ENCODE measurements at regions not wholly inside any gene's neighbourhood (a gene's known extent, or its start where the extent isn't known, plus 50 kb on each side); places are given as distances from the start of the nearest gene placed in this dataset.
A peak's percentile ranks its signal among the peaks of the same experiment; 100 is the strongest.
"Not testable (repeated sequence)": the region's sequence is repeated elsewhere in the genome, so short reads cannot be mapped to it uniquely, and the experiment has no call there.

DNA sequence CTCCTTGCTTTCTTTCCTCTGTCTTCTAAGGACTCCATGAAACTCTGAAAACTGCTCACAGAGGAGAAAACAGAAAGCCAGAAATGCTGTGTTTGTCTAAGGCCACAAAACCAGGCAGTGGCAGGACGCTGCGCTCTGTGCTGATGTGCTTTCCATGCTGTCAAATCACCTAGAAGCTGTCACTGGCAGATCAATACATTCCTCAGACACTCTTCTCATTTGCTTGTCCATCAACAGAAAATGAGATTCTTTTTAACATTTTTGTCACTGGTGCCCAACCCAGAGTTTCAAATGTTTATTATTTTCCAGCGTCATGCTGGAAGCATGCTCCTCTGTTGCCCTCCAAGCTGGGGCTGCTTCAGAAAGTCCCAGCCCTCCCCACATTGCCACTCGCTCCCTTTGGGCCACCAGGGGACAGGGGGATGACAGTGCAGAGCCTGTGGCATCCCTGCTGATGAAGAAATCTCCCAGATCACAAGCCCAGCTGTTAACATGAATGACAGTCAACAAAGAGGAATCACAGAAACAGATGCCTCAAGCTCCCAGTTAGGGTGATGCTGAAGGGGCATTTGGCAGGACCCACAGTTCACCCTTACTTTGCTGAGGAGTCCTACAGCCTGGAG, 117.5 kb upstream of the MEIS1 start:
- DNase-seq (ENCODE audit: low spot score) = no peak

DNA sequence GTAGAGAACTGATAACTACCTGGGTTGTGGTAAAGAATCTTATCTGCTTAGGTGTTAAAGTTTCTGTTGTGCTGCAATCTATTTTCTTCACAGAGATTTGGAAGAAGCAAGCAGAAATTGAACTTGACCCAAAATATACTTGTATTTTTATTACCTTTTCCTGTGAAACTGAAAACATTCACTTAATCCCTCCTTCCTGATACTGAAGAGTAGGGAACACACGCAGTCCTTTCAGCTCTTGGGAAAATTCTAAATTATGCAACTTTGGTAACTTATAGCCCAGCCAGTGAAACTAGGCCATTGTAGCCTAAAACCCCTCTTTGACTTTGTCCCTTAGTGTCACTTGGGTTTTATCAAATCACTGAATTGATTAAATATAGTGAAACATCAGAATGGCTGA, 128.4 kb upstream of the MEIS1 start:
- no peak for DNase-seq (ENCODE audit: low spot score)

DNA sequence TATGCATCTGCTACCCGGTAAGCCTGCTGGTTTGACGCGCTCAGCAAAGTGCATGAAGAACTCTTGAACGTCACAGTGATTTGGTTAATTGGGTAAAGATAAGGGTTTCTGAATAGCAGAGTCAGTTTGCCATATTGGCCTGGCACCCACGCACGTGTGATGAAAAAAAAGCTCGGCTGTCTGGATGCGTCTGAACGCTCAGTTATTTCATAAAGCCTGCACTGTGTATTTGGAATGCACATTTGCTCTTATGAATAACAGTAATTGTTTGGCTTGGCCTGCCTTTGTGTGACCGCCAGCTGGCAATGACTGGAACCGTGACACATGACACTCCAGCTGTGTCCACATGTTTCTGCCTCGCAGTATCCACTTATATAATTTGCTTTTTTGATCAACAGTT, 129.2 kb upstream of the MEIS1 start:
- DNase-seq (ENCODE audit: low spot score) = peak; percentile 88

DNA sequence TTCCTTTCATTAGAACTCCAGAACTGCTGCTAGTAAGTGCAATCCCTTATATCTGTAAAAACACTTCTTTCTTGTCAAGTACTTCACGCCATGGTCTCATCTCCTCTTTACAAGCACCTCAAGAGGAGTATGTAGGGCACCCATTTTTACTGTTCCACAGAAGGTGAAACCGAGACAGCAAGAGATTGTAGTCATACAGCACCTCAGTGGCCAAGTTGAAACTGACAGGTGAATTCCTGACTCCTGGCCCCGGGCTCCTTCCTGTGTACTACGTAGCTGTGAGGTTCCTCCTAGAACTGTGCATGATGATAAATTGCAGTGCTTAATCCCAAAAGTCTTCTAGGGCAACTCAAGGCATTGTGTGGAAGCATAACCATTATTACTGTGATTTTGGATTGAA, 131.5 kb upstream of the MEIS1 start:
- DNase-seq (ENCODE audit: low spot score) = no peak

DNA sequence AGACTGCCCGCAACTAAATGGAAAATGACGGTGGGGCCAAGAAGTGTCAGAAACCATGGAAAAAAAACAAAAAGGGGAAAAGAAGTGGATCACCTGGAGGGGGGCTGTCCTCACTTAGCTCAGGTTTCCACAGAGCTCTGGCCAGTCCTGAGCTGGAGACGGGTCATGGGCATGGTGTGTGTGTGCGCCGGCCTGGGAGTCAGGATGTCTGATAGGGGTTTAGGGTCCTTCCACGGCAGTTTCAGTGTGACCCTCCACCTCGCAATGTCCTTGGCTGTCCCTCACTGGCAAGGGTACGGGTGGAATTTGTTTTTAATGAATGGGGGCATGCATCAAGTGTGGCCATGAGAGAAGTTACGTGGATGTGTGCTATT, 133.2 kb upstream of the MEIS1 start:
- no peak for DNase-seq (ENCODE audit: low spot score)

DNA sequence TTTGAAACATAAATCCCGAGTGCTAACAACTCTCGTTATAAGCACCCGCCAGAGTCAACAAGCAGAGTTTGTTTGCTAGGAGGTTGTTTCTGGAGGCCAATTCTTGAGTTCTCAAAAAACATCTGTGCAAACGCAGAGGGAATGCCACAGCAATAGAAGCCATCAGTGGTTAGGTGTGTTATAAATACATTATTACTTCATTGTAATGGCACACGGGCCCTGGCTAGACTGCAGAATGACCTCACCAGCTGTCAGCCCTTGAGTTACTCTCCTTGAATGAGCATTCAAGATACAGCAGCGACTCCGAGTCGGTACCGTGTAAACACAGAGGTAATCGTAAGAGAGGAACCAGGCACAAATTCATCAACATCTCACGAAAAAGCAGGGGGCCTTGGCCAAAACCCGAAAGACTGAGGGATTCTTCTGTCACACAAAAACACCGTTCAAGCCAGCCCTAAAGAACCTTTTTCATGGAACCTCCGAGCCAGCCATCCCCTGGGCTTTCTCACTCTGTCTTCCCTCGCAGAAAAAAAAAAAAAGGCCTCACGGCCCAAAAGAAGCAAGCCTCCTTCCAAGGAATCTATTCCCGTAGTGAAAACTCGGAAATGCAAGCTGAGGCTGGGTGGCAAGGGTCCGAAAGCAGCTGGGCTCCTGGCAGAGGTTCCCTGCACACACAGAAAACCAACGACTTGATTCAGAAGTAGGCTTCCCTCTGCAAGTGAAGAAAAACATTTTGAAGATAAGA, 133.7 kb upstream of the MEIS1 start:
- DNase-seq (ENCODE audit: low spot score) = no peak

DNA sequence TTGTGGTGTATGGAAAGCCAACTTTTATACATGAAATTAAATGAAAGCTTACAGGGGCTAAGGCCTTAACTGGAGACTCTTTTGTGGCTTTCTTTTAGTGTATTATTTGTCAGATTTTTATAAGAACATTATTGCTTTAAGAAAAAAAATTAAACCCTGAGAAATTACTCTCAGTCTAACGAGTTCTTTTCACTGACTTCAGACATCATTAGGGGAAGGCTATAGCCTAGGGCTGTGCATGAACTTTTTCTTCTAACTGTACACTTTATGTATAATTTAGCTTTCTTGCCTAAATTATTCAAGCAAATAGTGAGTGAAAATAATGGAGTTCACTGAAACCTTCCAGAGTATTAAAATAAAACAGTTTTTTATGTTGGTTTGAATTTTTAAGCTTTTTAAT, 151.1 kb upstream of the MEIS1 start:
- DNase-seq (ENCODE audit: low spot score) = peak; percentile 30

DNA sequence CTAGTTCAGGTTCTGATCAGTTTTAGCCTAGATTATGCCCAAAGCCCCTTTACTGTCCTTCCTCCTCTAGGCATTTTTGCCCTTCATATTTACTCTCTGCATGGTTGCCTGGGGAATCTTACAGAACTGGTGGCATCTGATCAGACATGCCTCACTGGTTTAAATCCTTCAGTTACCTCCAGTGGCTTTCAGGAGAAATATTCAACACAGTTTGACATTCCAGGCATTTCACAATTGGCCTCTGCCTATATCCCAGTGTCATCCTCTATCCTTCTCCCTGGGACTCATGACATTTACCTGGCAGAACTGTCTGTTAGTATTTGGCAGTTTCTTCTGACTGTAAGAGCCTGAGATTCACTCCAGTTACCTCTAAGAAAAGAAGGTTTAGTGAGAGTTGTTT, 152.9 kb upstream of the MEIS1 start:
- no peak for DNase-seq (ENCODE audit: low spot score)

DNA sequence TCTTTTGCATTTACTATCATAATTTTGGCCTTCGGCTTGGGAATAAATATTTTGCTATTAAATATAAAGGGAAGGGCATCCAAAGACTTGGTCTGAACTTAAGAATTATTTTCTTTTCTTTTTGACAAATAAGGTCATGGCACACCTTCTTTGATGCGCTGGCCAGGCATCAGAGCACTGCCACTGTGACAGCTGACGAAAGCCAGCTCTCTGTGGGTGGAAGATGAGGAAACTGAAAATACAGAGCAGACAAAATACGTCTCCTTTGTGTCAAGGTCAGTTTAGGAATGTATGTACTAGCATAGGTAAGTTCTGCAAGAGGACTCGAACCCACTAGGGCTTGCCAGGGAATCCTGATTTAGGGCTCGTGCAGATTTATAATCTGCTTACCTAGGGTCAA, 155.9 kb upstream of the MEIS1 start:
- no peak for DNase-seq (ENCODE audit: low spot score)

DNA sequence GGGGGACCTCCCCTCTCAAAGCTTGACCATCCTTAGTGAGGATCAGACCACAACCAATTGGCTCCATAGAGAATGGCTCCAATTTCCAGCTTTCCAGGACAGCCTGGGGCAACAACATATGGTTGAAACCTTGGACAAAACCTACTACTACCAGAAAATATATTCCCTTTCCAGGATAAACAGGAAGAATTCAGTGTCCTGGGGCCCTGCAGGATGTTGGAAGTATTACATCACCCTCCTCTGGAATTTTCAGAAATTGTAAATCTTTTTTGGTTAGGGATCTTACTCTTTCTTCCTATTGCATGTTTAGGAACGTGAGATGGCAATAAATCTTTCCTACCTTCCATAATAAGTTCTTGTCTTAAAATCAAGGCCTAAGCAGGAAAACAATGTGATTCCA, 158.9 kb upstream of the MEIS1 start:
- no peak for DNase-seq (ENCODE audit: low spot score)

DNA sequence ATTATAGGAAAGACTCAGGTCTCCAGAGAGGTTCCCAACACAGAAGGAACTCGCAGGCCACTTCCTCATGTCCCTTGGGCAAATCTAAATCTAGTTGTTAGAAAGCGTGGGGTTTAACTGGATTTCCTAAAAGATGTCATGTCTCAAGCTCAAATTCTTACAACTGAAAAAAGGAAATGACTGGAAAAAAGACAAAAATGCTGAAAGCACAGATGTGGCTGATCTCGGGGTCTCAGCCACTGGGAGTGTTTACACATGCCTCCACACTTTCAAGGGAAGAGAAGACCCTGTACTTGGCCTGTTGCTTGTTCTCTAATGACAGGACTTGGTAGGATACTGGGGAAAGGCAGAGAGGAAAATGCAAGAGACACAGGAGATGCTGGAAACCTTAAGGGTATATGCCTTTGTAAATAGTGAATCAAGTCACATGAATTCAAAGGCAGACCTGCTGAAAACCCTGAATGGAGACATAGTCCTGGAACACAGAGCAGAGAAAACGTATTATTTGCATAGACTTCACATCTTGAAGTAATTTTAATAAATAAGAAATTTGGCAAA, 160.9 kb upstream of the MEIS1 start:
- no peak for DNase-seq (ENCODE audit: low spot score)

DNA sequence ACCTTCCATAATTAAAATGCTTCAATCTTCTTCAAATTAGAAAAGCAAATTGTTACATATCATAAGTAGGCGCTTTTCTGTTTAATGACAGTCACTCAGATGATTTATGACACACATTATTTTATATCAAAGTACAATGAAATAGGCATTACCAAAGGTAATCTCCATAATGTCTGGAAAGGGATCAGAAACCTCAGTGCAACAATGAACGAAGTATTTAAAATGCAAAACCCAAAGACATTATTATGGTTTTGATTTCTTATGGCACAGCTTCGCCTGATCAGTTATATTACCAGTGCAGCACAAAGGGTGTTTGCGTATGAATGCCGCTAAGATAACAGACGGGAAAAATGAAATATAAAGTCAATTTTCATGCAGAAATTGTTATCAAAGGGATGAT, 162.2 kb upstream of the MEIS1 start:
- DNase-seq (ENCODE audit: low spot score) = no peak

DNA sequence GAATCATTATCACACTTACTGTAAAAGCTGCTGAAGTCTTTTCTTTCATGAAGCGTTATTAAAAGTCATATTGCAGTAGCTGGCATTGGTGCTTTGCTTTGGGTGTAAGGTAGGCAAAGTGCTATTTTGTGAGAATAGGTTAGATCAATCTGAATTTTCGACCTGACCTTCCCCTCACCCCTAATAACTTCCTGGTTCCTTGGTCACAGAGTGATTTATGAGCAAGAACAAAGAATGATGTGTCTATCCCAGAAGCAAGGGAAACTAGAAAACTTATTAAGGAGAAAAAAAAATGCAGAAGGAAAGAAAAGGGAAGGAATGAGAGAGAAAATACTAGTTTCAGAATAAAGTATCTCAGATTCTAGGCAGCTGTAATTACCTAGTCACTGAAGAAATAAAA, 163.1 kb upstream of the MEIS1 start:
- DNase-seq (ENCODE audit: low spot score) = peak; percentile 59

DNA sequence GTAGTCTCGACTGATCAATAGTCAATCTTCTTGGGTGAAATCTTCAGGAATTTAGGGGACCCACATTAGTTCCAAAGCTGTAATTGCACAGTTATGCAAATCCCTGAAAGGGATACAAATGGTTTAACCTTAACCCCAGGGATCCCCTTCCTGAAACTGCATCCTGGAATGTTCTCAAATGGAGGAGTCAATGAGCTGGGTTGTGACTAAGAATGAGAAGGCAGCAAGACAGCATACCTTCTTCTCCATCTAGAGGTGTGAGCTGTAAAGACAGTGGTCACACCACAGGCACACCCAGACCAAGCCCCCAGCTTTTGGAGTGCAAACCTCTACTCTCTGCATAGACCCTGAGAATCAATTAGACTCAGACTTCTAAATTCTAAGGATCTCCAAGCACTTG, 164.7 kb upstream of the MEIS1 start:
- no peak for DNase-seq (ENCODE audit: low spot score)

DNA sequence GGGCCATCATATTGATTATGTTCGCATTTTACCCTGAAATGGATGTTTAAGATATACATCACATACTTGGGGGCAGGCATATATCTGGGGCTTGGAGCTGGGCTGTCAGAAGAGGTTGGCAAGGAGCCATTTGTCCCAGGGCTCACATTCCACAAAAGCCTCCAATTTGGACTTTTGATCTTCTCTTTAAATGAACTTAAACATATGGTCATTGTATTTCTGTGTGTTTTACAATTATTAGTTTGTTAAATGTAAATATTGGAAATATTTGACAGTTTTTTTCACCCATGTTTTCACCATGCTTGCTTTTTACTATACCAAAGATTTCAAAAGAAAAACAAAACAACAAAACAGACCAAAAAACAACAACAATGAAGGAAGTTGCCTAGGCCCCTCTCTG, 165.8 kb upstream of the MEIS1 start:
- DNase-seq (ENCODE audit: low spot score) = no peak

DNA sequence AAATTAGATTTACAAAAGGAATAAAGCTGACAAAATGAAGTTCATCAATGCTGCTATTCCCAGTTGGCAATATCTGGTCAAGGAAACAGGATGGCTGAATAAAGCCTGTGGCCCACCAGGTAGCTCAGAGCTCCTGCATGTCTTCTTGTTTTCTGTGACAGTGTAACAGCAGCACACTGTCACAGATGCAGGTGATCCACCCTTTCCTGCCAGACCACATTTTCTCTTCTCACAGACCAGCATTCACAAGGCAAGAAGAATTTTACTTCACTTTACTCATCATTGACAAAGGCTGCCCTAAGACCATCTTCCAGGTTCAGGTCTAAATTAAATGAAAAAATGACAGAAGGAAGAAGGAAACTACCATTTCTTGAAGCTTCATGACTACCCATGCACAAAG, 166.2 kb upstream of the MEIS1 start:
- no peak for DNase-seq (ENCODE audit: low spot score)

DNA sequence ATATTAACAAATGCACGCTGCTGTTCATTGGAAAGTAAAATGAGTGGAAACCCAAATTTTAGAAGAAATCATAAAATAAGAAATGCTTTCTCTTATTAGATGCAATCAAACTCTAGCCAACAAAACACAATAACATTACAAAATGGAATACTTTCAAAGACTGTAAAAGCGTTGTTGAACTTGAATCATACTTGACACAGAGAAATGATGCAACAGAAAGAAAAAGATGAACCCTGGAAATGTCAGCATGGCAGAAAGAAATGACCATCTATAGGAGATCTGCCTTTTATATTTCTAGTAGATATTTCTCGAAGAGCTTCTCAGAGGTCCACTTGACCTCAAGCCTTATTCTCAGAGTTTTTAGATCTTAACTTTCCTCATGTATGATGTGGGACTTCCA, 170.6 kb upstream of the MEIS1 start:
- DNase-seq (ENCODE audit: low spot score) = no peak

DNA sequence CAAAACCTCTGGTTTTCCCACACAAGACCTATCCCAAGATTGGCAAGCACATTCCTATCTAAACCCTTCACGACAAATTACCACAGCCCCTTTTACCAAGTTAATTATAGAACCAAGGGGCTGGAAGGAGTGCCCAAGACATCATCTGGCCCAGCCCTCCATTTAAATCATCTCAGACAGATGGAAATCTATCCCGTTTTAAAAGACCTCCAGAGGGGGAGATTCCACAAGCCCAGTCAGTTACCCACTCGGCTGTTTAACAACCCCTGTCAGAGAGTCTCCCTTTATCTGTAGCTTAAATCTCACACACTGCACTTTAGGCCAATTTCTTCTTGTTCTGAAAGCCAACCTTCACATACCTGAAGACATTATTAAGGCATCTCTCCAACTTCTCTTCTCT, 179.1 kb upstream of the MEIS1 start:
- DNase-seq (ENCODE audit: low spot score) = no peak

DNA sequence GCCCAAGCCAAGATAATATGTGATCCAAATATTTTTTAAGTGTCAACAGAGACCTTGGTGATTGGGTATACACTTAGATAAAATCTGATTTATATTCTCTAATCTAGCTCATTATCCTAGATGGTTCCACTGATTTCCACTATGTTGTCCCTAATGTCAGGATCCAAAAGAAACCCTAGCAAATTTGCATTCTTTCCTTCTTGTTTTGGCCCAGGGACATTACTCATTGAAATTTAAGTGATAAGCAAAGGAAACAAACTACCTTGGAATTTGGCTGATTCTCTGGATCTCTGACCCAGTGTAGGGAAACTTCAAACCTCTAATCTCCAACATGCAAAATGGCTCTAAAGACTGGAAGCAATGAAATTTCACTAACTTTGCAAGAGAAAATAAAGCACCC, 179.8 kb upstream of the MEIS1 start:
- no peak for DNase-seq (ENCODE audit: low spot score)

DNA sequence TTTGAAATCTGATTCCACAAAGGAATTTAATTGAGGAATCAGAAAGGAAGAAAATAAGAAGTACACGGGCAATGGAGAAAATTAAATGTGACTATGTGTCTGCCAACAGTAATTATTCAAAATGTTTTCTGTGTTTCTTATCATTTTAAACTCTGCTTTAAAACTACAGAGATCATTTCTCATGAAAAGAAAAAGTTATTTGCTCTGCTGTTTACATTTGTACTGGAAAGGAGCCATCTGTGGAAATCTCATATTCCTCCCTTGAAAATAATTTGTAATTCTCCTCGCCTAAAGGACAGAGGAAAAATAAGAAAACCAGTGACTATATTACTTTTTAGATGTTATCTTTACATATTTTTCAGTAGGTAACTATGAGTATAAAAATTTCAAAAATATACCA, 181.9 kb upstream of the MEIS1 start:
- no peak for DNase-seq (ENCODE audit: low spot score)

DNA sequence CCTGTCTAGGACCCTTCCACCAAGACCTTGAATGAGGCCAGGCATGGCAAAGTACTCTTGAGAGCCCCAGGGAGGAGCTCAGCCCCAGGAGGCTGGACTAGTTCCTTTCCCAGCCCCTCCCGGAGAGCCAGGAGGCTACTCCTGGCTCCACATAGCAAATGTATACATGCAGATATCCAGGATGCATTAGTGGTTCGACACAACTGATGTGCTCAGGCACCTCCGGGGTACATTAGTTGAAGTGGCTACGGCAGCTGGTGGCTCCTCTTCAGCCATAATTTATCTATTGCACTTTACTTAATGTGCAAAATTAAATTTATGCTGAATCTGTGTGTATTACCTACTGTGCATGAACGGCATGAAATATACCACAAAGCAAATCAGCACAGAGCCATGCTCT, 182.8 kb upstream of the MEIS1 start:
- DNase-seq (ENCODE audit: low spot score) = no peak

DNA sequence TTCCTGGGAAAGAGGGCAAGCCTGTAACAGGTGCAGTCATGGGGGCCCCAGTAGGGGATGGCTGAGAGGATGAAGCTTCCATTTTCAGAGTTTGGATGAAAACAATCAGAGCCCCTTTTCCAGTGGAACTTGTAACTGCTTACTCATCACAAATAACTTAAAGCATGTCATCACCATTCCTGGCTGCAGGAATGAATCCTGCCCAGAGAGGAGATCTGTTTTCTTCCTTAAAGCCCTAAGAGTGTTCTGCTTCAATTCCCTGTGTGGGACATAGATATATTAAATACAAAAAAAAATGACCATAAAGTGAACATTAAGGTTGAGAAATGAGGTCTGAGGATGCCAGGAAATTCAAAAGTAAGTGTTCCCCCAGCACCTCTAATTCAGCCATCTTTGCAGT, 183.4 kb upstream of the MEIS1 start:
- no peak for DNase-seq (ENCODE audit: low spot score)

DNA sequence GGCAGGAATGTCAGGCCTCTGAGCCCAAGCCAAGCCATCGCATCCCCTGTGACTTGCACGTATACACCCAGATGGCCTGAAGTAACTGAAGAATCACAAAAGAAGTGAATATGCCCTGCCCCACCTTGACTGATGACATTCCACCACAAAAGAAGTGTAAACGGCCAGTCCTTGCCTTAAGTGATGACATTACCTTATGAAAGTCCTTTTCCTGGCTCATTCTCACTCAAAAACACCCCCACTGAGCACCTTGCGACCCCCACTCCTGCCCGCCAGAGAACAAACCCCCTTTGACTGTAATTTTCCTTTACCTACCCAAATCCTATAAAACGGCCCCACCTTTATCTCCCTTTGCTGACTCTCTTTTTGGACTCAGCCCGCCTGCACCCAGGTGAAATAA, 185.8 kb upstream of the MEIS1 start:
- not testable (repeated sequence) for DNase-seq (ENCODE audit: low spot score)

DNA sequence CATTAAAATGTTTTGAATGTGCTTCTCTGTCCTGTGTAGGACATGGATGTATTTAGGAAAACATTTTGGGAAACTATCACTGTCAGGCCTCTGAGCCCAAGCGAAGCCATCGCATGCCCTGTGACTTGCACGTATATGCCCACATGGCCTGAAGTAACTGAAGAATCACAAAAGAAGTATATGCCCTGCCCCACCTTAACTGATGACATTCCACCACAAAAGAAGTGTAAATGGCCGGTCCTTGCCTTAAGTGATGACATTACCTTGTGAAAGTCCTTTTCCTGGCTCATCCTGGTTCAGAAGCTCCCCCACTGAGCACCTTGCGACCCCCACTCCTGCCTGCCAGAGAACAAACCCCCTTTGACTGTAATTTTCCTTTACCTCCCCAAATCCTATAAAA, 191.1 kb upstream of the MEIS1 start:
- not testable (repeated sequence) for DNase-seq (ENCODE audit: low spot score)
